HG03439 (cell line): ENCODE measurements at regions not wholly inside any gene's neighbourhood (a gene's known extent, or its start where the extent isn't known, plus 50 kb on each side); places are given as distances from the start of the nearest gene placed in this dataset.

Experiments
- ATAC-seq: cut with Tn5 transposase; IDR thresholded peaks from one replicate; pipeline ENCODE4 v1.9.1; 2021; ENCODE audit warnings: mild to moderate bottlenecking, moderate library complexity; ENCODE audit not compliant: unreplicated experiment

DNA sequence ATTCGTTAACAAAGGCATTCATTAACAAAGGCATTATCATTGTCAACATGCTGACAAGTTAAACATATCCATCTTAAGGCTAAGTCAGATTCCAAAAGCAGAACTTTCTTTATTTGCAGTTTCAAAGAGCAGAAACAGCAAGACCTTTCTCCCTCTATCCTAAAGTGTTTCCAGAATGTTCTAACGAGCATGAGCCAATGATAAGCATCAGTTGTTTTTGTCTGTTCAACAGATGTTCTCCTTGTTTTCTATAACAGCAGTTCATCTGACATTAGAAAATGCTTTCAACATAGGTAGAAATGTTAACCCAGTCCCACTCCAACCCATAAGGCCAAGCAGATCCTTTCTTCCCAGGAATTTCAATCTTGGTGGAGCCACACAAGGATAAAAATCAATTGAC lies 77.6 kb upstream of the POMGNT2 start:
- no peak for ATAC-seq

DNA sequence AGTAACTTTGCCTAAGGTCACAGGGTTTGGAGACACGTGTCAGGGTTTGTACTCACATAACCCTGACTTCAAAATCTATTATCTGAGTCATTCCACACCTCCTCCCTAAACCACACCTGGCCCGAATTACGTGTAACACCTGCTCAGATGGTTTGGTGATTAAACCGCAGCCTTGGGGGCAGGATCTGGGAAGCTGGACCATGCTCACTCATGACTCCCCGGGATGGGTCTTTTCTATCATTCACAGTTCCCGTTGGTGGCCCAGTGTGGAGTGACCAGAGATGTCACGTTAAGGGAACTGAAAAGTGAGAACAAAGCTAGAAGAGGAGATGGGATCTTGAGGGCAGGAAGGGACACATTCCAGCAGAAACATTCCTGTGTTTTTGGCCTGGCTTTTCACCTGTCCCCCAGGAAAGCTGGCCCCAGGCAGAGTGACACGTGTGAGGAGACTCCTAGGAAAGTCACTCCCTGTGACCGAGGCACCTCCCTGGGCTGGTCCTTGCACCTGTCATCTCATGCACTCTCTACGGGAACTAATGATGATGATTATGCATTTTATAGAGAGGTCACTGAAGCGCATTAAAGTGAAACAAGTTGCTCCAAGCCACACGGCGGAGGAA lies 75.4 kb upstream of the POMGNT2 start:
- ATAC-seq, result peak; percentile 70

DNA sequence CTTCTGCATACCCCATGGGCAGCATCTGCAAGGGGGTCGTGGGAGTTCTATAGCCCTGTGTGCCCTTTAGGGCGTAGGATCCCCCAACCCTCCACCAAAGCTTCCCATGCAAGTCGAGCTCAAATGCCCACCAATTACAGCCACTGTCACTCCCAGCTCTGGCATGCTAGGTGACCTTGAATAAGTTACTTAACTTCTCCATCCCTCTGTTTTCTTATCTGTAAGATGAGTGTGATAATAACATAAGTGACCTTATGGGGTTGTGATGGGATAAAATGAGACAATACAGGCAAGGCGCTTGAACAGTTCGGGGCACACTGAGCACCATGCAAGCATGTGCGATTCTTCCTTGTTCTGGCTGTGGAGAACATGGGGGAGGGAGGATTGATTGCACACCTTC lies 74.8 kb upstream of the POMGNT2 start:
- ATAC-seq, result no peak

DNA sequence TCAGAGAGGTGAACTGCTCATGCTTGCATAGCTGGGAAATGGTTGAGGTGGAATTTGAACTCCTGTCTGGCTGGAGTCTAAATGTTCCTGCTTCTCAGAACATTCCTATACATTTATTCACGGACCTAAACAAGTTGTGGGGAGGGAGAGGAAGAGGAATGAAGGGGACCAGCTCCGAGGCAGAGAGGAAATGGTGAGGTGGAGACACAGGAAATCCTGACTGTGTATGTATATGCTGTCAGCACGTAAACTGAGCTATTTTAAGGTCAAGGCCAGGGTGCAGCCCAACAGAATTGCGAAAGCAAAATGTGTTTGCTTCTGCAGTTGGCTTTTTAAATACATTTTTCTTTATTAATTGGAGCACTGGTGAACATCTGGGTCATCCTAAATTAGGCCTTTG lies 74.1 kb upstream of the POMGNT2 start:
- ATAC-seq, result no peak

DNA sequence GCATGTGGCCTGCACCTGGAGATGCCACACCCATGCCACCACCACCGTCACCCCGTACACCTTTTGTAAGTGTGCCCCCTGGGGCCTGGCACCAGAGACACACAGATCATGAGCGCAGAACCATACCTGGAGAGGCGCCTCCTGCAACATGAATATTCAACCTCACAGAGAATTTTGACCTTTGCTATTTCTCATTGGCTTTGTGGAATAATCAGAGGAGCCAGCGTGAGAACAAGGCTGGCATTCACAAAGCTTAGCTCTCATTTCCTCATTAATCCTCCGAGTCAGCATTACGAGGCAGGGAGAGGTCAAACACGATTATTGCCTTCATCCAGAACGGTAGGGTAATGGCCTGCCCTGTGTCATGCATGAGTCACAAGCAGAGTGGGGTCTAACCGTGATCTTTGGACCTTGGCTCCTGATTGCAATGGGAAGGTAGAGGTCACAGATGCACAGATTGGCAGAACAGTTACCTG lies 73.0 kb upstream of the POMGNT2 start:
- no peak for ATAC-seq

DNA sequence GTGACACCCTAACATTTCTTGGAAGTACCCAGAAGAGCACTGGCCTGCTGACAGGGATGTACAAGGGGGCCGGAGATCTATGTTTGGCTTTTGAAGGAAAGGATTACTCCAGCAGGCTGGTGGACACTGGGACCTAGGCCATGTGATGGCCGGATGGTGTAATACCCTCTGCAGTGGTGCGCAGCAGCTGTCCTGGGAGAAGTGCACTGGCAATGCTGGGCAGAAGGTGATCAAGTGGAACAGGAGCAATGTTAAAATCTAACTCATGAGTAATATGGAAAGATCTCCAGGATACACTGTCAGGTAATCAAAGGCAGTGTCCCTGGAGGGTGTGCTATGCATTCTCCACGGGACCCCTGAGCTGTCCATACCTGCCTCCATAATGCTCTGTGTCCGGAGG lies 71.2 kb upstream of the POMGNT2 start:
- ATAC-seq, result no peak

DNA sequence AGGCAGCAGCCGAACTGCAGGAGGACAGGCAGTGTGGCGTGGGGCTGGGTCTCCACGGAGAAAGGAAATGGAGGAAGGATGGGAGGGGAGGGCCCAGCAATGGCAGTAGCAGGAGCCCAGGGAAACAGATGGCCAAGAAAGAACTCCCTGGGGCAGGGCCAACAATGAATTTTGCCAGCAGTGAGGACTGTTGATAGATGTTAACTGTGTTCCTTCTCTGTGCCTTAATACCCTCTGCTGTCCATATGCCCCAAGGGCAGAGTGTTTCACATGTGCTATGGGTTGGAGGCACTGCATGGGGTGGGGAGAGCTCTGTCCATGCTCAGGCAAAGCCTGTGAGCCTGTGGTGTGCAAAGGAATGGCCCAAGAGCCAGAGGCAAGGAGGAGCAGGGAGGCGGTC lies 70.8 kb upstream of the POMGNT2 start:
- no peak for ATAC-seq

DNA sequence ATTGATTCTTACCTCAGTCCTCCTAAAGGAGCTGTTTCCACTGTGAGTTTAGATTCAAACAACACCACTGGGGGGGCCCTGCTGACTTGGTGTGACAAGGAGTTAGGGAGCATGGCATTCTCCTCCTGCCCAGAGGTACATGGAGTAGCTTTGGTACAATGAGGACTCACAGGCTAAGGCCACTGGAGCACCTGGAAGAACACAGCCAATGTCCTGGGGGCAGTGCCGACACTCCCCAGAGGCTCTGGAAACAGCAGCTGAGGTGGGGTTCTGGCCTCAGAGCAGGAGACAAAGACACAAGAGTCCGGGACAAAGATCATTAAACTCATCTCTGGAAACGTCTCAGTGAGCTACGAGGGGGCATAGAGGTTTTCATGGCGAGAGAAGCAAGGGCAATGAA lies 69.7 kb upstream of the POMGNT2 start:
- ATAC-seq, result no peak

DNA sequence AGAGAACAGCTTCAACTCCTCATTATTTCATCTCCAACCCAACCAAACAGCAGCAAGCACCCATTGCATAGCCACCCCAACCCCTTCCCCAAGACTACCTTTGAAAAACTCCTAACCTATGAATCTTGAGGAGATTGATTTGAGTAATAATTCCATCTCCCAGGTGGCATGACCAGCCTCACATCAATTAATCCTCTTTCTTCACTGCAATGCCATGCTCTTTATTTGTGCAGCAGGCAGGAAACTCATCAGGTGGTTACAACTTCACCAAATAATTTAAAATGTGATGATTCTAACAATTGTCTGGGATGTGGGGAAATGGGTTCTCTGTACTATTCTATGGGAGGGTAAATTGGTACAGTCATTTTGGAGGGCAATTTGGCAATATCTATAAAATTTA lies 68.1 kb upstream of the POMGNT2 start:
- no peak for ATAC-seq

DNA sequence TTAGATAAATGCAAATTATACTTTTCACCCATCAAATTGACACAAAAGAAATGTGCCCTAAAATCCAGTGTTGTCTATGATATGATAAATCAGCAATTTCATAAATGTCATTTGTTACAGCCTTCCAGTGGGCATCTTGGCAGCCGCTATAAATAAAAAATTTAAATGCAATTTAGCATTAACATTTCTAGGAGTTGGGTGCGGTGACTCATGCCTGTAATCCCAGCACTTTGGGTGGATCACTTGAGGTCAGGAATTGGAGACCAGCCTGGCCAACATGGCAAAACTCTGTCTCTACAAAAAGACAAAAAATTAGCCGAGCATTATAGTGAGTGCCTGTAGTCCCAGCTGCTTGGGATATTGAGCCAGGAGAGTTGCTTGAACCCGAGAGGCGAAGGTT lies 65.9 kb upstream of the POMGNT2 start:
- ATAC-seq, result no peak

DNA sequence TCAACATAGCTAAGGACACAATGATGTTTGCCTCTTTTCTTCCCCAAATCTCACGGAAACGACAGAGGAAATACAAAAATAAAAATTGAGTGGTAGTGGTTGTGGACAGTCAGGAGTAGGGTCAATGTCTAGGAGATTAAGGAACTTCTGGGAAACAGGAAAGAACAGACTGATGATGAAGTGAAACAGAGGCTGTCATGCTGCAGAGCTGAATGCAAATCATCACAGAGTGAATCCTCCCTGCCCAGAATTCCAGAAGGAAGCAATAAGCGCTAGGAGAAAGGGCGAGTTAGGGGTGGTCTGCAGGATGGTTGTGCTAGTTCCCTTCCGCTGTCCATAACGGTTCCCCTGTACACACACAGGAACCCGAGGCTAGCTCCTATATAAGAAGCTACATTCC lies 64.7 kb upstream of the POMGNT2 start:
- no peak for ATAC-seq

DNA sequence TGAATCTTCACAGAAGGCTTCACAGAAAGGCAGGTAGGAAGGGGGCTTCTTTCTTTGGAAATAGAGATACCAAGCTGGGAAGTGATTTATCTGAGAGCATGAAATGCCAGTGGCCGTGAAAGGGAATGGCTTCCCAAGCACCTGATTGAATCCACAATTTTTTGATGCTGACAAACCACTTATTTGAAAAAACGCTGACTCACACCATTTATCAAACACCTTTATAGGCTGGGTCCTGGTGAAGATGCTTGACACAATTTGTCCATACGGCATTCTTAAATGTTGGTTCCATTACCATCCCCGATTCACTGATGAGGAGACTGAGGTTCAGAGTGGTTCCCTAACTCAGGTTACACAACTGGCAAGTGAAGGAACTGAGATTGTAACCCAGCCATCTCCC lies 64.1 kb upstream of the POMGNT2 start:
- ATAC-seq, result no peak

DNA sequence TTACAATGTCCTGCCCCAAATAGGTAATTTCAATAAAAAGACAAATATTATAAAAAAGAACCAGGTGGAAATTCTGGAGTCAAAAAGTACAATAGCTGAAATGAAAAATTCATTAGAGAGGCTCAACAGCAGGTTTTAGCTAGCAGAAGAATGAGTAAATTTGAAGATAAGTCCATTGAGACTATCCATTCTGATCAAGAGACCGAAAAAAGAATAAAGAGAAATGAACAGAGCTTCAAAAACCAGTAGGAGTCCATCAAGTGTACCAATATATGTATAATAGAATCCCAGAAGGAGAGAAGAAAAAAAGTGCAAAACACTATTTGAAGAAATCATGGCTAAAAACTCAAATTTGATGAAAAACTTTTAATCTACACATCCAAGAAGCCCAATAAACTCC lies 60.5 kb upstream of the POMGNT2 start:
- no peak for ATAC-seq

DNA sequence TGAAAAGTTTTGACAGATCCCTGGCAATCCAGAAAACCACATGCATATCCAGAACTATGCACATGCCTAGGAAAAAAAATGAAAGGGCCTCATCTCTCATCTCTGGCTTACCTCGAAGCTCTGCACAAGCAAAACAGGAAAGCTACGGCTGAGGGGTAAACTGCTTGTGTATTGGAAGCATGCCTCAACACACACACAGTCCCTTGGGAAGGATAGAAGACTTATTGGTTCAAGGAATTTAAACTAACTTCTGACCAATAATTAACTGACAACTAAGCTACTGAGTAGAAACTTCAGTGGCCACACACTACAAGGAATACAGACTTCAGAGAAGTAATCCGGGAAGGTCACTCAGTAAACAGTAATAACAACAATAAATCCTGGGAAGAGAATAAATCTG lies 59.9 kb upstream of the POMGNT2 start:
- no peak for ATAC-seq

DNA sequence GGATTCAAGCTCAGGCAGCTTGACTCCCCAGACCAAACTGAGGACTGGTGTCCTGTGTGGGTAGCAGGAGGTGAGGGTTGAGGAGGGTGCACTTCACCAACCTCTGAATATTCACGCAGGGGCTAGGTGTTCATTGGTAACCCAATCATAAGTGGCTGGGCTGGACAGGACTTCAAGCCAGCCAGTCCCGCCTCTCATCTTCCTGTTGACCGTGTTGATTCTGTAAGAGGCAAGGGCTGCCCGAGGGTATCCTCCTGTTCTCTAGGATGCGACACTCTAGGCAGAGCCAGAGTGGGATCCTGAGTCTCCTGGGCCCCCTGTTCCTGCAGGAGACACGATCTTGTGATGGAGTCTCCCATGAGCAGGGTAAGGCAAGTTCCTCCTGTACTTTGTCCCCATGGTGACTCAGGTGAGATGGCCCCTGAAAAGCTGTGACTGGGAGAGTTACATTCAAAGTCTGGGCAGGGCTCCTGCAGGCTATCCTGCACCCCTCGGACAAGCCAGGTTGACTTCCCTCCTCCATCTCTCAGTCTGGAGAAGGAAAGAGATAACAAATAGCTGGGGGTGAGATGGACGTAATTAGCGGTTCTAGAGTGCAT lies 58.1 kb upstream of the POMGNT2 start:
- ATAC-seq, result no peak

DNA sequence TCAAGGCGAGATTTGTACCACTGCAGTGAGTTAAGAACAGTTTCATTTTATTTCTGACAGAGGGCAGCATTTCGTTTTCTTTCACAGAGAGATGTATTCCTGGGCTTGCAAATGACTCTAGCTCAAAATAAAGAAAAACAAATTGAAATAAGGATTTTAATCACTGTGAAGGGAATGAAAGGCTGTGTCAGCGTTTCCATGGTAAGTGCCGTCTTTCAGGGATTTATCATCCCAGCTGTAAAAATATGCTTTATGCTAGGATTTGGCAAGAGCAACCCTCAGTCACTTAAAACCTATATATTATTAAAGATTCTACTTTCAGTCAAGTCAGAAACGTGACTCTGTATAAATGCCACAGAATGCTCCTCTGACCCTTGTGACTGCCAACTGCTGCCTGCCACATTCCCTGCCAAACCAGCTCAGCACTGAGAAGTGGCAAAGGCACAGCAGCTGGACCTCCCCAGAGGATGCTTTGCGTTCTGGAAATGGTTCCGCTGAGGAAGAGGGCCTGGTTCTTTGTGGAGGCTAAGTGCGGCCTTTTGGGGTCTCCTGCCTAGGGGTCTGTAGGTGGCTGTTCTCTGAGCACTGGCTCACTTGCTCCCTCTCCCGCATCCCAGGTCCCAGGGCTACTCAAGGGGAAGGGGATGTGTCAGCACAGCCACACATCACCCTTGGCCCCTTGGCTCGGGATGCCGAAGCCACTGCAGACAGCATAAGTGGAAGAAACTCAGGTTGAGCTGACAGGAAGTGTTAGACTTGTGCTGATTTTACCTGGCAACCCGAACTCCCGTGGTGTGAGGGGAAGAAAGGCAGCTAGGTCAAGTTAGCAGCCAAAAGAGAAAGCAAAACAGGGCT lies 56.6 kb upstream of the POMGNT2 start:
- ATAC-seq, result no peak

DNA sequence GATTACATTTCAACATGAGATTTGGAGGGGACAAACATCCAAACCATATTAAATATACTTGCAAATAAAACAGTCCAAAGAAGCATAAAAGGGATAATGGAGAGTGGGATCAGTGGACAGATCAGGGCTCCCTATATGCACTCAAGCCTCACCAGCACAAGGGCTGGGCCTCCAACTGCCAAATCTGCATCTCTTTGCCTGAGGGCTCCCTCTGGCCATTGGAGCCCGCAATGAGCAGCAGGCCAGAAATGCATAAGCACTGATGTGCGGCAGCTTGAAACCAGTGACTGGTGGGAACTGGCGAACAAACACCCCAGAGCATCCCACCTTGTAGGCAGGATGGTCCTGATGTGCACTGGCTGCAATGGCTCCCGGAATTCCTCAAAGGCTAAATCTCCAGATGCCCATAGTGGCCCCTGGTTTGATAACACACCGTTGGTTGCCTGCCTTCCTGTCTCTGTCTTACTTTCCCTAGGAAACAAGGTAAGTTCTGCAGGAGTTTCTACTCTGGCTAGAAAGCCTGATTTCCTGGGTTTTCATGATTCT lies 55.9 kb upstream of the POMGNT2 start:
- ATAC-seq, result no peak

DNA sequence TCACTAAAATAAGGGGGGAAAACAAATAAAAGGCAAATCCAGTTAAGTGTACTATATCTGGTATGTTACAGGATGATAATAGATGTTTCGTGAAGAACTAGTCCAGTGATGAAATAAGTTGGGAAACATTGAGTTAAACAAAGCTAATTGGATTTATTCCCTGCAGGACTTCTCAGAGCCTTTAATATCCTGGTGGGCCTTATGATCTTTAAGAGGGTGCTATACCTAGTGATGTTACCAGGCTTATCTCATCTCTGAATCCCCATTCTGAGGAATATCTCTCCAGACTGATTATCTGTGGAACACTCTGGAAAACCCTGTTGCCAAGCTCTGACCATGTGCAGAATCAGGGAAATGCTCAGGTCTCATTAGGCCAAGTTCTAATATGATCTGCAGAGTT lies 54.8 kb upstream of the POMGNT2 start:
- no peak for ATAC-seq

DNA sequence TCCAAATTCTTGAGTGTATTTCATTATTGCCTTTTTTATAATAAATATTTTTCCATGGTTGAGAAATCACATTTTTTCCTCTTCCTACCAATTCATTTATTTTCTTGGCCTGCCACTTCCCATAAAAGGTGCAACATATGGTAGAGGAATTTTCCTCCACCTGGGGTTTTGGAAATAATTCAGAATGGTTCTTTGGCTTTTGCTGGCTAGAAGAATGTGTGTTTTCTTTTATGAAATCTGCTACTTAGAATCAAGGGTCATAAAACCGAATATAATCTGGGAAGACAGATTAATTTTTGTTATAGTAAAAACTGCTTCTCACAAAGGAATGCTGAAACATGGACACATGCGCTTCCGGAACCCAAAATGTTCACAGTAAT lies 54.0 kb upstream of the POMGNT2 start:
- no peak for ATAC-seq

DNA sequence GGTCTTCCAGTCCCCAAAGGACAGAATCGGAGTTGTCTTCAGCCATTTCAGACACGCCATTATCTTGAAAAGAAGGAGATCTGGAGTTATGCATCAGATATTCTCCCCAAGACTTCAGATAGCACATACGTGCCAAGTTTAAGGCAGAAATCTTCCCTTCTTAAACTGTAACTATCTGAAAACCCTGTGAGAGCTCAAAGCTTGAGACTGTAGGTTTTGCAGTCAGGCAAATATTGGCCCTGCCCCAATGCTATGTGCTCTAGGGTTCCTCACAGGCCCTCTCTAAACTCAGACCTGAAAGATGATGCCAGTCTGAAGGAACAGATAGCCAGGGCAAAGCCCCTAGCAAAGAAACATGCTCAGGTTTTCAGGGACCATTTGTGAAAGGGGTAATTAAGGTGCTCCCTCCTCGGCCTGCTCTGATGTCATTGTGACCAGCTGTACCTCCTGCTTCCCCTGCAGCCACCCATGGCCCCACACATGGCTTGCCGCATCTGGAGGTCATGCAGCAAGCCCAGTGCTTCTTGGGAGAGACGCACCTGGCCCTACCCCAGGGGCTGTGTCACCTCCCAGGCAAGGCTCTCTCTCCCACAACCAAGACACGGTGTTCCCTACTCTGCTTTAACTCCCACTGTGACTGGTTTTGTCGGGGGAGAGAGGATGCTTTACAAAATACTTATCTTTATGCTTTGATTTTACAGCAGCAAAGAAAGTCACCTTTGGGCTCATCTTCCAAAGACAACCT lies 53.4 kb upstream of the POMGNT2 start:
- ATAC-seq, result no peak

DNA sequence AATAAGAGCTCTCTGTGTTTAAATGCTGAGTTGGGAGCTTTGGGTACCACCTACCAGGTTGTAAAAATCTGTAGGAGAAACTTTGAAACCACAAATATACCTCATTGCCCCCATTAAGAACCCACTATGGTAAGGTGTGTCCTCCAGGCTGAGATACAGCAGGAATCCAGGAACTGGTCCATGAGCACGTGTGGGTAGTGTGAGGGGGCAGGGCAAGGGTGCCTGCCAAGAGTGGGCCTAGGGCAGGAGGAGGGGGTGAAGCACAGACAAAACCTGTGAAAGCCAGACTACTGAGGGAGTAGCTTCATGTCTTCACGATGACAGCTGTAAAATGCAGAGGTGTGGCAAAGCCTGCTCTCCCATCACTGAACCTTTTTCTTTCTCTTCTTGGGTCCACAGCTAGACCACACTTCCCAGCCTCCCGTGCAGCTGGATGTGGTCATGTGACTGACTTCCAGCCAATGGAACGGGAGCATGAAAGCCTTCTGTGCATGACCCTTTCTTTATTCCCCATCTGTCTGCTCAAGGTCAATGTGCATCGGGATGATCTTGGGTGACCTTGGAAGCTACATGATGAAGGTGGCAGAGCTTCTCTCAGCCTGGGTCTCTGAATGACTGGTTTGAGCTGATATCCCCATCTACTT lies 51.1 kb upstream of the POMGNT2 start:
- ATAC-seq, result no peak
